HL-60 (cell line): ENCODE measurements at regions not wholly inside any gene's neighbourhood (a gene's known extent, or its start where the extent isn't known, plus 50 kb on each side); places are given as distances from the start of the nearest gene placed in this dataset.

Source experiments
- GABPA ChIP-seq: IDR thresholded peaks from 2 replicates; pipeline ENCODE4 v1.6.1; 2012; ENCODE audit warnings: low read depth
- POLR2AphosphoS5 ChIP-seq: IDR thresholded peaks from 2 replicates; pipeline ENCODE4 v1.6.1; 2012; ENCODE audit warnings: low read depth
- SPI1 ChIP-seq: IDR thresholded peaks from 2 replicates; pipeline ENCODE4 v1.6.1; 2012; ENCODE audit warnings: low read depth, mild to moderate bottlenecking, borderline replicate concordance
- TF ChIP-seq, protein P1 (sequence below): IDR thresholded peaks from one replicate; pipeline ENCODE4 v1.5.1; 2011; ENCODE audit warnings: low read length, control low read depth, inconsistent platforms; ENCODE audit not compliant: insufficient read depth
- TF ChIP-seq, protein P2 (sequence below): IDR thresholded peaks from 2 replicates; pipeline ENCODE4 v1.6.1; 2012; ENCODE audit warnings: low read depth; ENCODE audit not compliant: insufficient replicate concordance

DNA sequence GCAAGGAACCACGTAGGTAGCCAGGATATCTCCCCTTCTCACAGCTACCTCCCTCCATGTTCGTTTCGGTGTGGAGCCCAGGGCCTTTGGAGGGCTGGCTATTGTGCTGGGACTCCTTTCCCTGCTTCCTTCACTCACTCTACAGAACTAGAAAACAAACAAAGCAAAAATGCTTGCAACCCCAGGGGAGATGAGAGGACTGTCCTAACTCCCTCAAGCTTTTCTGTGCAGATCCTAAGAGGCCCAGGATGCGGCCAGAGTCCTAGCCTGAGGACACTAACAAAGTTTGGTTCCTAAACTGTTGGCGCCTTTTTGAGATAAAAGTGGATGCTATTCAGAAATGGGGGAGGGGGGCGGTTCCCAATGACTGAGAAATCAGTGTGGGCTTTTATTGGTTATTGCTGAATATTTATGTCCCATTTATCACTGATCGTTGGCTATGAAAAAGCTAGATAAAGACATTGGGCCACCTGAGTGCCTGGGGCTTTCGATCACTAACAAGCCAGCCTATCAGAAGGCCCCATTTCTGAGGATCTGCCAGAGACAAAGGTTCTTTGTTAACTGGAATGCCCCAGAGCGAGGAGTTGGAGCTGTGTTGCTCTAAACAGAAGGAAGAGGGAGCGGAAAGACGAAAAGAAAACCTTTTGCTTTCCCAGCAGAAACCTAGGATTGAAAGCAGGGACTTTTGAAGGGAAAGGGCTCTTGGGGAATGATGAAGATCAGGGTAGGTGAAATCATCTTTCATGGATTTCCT, 95.2 kb upstream of the EGR2 start:
- TF ChIP-seq, protein P1, sequence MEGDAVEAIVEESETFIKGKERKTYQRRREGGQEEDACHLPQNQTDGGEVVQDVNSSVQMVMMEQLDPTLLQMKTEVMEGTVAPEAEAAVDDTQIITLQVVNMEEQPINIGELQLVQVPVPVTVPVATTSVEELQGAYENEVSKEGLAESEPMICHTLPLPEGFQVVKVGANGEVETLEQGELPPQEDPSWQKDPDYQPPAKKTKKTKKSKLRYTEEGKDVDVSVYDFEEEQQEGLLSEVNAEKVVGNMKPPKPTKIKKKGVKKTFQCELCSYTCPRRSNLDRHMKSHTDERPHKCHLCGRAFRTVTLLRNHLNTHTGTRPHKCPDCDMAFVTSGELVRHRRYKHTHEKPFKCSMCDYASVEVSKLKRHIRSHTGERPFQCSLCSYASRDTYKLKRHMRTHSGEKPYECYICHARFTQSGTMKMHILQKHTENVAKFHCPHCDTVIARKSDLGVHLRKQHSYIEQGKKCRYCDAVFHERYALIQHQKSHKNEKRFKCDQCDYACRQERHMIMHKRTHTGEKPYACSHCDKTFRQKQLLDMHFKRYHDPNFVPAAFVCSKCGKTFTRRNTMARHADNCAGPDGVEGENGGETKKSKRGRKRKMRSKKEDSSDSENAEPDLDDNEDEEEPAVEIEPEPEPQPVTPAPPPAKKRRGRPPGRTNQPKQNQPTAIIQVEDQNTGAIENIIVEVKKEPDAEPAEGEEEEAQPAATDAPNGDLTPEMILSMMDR = no peak
- TF ChIP-seq POLR2AphosphoS5 = no peak
- TF ChIP-seq SPI1 = no peak
- TF ChIP-seq, protein P2, sequence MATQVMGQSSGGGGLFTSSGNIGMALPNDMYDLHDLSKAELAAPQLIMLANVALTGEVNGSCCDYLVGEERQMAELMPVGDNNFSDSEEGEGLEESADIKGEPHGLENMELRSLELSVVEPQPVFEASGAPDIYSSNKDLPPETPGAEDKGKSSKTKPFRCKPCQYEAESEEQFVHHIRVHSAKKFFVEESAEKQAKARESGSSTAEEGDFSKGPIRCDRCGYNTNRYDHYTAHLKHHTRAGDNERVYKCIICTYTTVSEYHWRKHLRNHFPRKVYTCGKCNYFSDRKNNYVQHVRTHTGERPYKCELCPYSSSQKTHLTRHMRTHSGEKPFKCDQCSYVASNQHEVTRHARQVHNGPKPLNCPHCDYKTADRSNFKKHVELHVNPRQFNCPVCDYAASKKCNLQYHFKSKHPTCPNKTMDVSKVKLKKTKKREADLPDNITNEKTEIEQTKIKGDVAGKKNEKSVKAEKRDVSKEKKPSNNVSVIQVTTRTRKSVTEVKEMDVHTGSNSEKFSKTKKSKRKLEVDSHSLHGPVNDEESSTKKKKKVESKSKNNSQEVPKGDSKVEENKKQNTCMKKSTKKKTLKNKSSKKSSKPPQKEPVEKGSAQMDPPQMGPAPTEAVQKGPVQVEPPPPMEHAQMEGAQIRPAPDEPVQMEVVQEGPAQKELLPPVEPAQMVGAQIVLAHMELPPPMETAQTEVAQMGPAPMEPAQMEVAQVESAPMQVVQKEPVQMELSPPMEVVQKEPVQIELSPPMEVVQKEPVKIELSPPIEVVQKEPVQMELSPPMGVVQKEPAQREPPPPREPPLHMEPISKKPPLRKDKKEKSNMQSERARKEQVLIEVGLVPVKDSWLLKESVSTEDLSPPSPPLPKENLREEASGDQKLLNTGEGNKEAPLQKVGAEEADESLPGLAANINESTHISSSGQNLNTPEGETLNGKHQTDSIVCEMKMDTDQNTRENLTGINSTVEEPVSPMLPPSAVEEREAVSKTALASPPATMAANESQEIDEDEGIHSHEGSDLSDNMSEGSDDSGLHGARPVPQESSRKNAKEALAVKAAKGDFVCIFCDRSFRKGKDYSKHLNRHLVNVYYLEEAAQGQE = no peak
- no peak for TF ChIP-seq GABPA
